NCI-H2029 treated with DMSO at 0.1 percent for 48 hours (cell line): ENCODE measurements at regions not wholly inside any gene's neighbourhood (a gene's known extent, or its start where the extent isn't known, plus 50 kb on each side); places are given as distances from the start of the nearest gene placed in this dataset.

Experiments used
- DNase-seq: peaks from one replicate; lab custom pipeline; 2025; lab: John Stamatoyannopoulos, UW

DNA sequence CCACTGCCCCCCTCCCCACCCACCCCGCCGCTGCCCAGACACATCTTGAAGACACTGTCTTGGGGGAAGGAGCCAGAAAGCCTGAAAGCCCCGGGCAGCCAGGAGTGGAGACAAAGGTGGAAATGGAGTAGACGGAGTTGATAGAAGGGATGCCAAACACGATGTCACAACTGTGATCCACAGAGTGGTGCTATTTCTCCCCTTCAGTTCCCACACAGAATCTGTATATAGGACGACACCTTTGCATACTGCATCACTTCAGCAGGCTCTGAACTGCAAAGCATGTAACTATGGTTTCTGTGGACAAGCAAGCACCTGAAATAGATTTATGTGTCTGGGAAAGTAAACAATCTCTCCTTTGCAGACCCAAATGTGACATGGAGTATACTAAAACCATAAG is 56.4 kb upstream of the F13A1 start:
- no peak for DNase-seq

DNA sequence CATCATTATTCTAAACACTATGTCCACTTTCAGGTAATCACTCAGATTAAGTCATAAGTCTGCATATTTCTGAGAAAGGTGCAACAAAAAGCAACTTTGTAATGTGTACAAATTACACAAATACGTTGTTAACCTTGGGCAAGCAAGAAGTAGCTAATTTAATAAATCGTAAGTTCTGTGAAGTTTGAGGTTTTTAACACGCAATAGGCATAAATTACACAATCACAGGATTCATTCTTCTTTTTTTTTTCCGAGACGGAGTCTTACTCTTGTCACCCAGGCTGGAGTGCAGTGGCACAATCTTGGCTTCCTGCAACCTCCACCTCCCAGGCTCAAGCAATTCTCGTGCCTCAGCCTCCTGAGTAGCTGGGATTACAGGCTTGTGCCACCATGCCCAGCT is 57.2 kb upstream of the F13A1 start:
- DNase-seq, result no peak

DNA sequence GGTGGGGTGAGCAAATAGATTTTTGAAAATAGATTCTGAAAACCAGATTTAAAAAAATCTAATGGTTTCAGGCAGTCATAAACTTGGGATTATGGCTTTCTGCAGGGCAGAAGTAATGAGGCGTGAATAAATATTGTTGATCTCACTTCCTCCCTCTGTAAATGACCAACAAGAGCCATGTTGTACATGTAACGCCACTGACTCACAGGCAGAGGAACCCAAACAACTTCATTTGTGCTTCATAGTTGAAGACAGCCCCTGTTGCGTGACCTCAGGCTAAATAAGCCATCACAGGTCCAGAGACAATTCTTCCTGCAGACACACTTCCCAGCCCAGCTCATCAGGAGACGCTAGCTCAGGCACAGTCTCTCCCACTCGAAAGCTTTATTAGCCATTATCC is 59.1 kb upstream of the F13A1 start:
- DNase-seq, result no peak

DNA sequence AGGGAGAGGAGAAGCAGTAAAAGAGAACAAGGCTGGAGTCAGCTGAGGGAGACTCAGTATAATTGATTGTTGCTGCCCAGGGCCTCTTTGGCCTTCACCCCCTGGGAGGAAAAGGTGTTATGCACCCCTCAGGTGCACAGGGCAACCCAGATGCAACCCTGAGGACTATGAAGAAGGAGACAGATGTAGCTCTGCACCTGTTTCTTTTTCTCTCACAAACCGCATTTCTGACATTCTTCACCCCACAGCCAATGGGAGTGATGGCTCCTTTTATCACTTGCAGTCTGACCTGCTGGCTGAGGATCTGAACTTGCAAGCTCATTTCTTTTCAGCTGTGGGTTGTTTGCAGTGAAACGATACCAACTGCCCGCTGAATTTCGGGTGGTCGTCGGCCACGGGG is 64.1 kb upstream of the F13A1 start:
- no peak for DNase-seq

DNA sequence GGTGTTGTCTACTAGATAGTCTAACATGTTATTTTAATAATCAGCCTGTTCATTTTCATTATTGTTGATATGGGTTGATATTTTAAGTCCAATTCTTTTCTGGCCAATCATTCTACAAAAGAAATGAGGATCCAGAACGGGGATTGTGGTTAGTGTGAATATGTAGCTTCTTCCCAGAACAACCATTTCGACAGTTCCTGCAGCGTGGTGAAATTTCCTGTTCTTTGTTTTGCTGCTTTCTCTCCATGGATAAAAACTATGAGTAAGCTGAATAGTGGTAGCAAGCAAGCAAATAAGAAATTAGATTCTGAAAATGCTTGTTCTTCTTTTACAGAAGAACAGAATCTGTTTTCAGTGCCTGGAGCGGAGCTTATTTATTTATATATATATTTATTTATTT is 65.5 kb upstream of the F13A1 start:
- DNase-seq, result no peak

DNA sequence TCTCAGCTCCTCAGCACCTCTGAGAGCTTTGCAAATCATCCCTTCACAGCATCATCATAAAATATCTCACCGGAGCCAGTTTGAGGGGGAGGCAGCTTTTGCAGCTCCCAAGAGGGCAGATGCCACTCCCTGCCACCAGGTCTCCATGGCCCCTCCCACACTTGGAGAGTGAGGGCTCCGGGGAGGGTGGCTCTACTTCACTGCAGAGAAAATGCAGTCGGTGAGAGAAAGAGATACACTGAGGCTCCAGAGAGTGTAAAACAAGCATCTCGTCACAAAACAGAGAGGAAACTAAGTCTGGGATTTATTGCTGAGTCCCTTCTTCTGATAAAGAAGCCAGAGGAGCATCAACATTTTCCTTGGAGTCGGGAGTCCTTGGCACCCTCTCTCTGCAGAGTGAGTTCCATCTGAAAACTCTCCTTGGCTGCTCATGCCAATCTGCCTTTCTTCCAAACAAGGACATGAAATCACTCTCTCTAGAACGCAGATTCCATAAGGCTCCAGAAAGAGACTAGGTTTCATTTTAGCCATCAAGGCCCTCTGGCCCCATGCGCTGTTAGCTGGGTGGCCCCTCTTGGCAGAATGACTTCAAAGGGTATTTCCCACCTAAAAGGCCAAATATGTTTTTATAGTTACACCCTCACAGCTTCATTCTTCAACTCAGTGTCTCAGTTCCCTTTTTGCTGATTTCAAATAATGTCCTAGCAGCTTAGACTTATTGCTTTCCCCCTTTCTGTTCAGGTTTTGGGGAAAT is 70.6 kb upstream of the F13A1 start:
- no peak for DNase-seq

DNA sequence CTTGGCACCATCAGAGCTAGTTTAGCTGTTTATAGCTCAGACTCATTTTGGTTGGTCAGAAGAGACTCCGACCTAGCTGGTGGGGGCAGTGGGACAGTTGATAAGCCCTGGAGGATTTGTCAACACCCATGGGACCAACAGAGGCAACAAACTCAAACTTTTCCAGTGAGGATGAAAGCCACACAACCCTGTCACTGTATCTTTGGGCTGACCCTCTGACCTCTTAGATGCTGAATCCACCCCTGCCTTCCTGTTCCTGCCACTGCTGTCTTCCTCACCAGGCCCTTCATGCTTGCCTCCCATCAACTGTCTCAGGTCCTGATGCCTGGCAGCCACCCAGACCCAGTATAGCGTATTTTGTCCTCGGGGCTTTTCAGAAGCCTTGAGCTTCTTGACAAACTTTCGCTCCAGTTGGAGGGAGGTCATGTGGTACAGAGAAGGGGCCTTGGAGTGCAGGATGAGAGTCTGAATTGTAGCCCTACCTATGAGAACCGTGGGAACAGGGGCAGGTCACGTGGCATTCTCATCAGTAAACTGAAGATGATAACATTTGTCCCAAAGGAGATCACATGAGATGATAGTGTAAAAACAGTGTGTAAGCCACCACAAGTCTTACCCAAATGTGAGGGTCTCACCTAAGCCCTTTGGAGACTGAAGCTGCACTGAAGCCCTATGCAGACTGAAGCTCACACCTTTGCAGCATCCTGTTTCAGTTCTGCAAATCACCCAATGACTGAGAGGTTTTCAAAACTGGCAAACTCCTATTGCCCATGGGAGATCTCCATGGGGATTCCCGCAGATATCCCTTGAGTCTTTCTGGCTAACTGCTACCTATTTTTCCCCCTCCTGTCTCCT is 72.0 kb upstream of the F13A1 start:
- DNase-seq, result no peak

DNA sequence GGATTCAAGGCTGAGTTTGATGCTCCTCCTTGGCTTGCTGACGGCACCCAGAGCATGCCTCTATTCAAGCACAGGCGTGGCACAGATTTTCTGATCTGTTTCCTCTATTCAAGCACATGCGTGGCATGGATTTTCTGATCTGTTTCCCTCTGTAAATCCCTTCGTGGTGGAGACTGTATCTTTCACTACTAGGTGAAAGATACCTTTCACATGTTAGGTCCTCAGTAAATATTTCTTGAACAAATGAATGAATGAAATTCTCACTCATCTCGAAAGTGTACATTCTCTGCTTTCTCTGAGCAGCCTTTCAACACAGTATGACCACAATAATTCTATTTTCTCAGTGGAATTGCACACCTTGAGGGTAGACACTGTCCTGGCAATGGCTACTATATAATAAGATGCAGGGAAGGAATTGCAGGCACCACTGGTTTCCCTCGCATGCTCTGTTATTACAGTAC is 72.6 kb upstream of the F13A1 start:
- DNase-seq, result no peak

DNA sequence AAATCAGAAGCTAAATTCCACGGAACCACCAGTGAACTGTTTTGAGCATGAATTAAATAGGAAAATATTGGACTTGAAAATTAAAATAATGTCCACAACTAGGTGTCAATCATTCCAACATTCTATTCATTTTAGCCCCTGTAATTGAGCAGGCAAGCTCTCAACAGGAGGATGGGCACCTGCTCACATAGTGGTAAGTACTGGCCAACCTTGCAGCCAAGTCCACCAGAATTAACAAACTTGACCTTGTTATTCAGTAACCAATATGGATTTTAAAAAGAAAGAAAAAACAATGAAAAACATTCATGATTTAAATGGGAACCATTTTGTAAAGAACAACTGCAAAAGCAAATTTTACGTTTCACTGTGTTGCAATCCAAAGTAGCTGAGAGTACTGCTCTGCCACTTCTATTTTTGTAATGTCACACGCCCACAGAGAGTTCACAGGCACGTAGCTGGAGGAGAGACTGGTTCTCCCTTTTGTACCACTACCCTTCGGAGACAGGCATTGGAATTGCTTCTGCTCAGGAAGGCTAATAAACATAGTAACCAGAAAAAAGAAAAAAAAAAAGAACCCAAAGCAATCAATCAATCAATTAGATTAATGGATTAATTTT is 75.2 kb upstream of the F13A1 start:
- DNase-seq, result no peak

DNA sequence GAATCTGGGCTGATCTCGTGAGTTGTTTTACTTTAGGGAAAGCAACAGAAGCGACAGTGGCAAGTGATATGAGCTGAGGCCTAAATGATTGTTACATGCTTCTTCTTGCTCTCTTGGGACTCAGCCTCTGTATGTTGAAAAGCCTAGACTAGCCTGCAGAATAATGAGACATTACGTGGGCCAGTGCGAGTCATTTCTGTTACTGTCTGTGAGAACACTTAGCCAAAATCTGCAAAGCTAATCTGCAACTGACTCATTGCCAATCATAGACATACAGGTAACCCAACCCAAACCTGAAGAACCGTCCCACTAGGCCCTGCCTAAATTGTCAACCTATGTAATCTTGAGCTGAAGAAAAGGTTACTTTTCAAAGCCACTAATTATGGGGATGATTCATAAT is 77.4 kb upstream of the F13A1 start:
- DNase-seq, result no peak

DNA sequence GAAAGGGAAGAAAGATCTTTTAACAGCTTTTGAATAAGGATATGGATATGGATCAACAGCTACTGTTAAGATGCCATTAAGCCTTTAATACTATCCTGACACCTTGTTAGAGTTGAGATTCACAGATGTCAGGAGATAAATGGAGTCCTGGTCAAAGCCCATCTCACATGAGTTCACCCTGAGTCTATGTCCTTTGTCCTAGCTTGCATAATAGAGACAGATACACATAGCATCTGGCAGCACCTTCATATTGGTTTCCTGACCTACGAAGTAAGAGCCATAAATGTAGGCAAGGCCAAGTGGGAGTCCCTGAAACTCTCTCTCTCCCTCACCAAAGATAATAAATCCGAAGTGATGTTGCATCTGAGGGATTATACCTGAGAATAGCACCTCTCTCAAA is 79.1 kb upstream of the F13A1 start:
- DNase-seq, result no peak

DNA sequence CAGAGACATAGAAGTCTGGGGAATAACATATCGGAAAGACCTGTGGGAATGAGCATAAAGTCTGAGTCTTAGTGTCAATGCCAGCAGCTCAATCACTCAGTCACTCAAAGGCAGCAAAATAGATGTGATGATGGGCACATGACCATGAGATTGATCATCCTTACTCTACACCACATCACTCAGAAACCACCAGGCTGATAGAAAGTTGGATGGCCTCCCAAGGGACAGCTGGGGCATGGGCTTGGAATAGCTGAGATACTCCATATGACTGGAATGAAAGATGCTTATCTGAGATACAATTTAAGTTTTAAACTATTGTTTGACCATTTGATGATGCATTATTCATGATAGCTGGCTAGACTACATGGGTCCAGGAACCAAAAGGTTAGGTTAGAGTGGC is 80.9 kb upstream of the F13A1 start:
- DNase-seq, result no peak

DNA sequence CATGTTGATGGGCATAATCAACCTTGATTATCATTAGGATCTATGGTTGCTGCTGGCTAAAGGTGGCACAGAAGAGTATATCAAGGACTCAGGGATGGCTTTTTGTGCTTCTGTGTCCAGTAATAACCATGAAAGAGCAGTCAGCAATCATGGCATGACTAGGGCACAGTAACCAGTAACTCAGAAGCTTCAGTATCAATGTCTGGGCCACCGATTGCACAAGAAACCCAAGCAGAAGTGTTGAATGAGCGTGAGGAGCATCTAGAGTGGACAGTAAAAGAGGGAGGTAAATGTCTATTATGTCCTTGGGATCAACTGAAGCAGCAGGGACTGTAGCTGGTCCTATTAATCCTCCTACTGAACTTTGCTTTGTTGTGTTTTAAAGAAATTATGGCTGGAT is 81.5 kb upstream of the F13A1 start:
- no peak for DNase-seq

DNA sequence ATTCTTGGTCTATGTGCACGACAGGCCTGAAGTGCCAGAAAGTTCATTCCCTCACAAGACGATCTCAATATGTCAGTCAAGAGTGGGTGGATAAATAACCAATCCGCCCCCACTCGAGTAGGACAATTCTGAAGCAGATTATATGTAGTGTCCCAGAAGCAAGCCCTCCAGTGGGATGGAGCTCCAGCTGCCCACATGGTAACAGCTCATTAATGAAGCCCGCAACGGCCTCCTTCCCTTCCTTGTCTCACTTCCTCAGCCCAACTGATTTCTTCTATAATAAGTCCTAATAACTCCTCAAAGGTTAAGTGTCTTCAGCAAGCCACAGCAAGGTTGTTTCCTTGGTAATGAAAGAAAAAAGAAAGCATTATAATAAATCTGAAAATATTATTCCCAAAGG is 82.1 kb upstream of the F13A1 start:
- no peak for DNase-seq

DNA sequence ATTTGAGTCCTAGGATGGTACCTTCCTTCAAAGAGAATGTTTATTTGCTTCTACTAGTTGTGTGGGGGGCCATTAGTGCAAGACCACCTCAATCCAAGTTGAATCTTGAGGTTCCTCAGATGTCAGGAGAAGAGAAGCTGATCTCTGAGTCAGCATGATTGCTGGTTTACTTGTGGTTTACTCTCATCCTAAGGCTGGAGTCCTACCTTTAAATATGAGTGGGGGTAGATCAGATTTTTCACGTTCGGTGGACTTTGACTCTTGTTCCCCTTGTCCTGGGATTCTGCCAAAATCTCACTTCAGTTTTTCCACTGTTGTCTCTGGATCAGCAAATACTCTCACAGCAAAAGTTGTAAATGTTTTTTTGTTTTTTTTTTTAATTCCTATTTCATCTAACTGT is 84.6 kb upstream of the F13A1 start:
- DNase-seq, result no peak

DNA sequence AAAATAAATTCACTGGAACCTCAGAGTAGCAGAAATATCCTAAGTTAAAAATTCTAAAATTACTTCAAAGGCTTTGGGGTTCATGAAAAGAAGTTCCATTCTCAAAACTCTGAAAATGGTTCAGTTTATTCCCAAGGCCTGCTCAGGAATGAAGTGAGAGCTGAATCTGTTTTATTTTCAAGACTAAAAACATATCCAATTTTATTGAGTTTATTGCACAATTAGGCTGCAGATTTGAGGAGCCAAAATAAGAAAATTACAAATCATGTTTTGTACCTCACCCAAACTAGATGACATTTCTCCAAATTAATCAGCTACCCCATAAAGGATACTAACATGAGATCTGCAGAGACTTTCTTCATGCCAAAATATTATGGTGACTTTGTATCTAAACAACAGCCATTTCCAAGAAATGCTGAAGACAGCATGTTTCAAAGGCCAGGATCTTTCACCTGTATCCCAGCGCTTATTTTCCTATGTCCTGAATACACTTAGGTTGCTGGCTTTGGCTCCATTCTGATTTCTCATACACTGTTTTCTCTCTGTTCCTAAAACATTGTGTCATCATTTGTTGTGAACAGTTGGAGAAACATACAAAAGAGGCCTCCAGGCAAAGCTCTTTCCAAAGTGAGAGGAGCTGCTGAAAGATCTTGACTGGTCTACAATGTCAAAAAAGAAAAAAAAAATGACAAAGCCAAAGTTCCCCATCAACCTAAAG is 85.7 kb upstream of the F13A1 start:
- DNase-seq, result no peak

DNA sequence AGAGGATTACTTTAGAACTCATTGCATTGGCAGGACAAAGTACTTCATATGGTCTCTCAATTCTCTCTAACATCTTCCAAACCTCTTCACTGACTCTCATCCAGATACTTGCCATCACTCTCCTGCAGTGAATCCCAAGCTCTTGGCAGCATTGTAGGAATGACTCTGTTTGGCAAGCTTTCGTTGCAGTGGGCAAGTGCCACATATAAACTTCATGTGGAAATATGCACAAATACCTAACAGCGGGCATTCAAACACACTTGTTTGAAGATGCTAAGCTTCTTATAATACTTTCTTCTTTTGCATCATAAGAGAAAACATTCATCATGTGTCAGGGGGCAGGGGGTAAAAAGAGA is 86.2 kb upstream of the F13A1 start:
- no peak for DNase-seq

DNA sequence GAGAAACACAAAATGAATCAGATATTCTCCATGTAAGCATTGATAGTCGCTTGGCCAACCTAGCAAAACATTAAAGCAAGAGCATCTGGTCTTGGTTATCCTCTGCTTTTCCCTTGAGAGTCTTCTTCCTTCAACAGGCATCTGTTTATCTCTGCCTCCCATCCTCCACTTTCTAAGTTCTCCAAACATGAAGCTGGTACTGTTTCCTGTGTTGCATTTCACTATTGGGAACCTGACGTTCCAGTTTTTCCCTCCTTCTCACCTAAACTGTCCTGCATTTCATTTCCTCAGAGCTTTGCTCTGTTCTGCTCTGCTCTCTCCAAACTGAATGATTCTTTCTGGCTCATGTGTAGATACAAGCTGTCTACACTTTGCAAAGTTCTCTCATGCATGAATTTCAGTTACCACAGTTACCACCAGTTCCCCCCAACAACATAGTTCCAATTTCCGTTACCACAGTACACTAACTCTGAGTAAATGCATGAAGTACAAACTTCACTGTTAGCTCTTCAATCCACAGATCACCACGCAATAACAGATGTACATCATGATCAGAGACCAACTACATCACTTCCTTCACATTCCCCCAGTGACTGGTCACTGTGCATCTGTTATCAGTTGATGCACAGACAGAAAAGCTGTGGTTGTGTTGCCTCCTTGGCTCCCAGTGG is 86.7 kb upstream of the F13A1 start:
- no peak for DNase-seq

DNA sequence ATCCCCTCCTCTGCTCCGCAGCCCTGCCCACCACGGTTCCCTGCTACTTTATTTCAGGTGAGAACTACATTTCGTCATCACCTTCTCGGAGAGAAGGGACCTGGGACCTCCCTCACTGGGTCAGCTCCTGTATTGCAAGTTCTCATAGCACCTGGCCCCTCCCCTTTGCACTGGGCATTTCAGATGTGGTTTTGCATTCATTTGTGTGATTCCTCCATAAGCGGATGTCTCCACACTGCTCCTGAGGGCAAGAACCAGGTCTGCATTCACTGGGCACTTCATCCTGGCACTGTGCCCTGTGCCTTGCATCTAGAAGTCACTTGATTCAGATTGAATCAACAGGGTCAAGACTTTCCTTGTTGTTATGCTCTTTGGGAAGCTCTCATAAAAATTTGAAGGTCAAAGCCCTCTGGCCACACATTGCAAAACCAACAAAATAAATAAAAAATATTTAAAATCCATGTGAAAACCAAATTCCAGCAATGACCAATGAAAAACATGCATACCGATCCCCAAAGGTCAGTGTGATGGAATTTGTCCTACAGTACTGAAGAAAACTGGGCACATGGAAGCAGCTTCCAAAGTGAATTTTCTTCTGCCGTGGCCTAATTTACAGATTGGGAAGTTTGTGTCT is 89.1 kb upstream of the F13A1 start:
- no peak for DNase-seq

DNA sequence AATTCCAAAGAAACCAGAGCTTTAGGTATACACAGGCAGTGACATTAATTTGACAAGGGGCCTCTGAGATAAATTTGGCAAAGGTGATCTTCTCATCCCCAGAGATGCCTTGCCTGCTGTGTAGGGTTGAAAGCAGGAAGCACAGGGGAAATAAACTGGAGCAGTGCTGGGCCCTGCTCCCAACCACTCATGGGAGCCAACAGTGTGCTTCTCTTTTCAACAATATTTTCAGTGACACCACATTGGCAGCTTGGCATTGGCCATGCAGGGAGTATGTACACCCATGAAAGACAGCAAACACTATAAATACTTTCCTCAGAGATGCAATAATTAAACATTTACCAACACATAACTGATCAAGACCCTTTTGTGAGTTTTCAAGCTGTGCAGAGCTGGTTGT is 90.7 kb upstream of the F13A1 start:
- no peak for DNase-seq

DNA sequence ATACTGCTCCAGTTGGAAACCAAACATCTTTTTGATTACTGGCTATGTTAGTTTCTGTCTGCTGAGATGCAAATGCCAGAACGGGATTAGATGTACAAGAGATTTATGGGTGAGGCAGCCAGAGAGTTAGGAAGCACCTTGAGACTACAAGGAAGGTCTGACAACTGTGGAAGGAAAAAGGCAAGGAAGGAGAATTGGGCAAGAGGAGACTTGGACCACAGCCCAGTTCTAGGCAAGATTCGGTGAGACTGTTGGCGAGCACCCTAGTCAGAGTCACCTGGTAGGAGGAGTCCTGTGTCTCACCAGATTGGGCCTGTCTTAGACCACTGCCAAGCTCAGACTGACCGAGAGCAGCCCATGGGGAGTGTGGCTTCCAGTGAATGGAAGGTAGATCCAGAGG is 91.8 kb upstream of the F13A1 start:
- no peak for DNase-seq

DNA sequence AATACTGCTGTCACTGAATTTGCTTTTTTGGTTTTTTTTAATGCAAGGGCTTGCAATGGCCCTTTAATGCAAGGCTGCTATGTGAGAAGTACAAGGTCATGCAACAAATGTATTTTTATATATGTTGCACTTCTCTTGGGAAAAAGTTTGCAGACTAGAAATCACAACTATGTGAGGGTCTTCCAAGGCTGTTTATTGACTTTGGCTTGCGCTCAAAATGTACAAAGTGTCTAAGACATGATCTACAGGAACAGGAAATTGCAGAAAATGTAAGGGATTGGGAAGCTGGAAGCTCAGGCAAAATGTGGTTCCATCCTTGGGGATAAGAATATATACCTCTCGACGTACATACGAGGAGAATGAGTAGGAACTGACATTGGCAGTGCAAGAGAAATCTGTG is 92.2 kb upstream of the F13A1 start:
- DNase-seq, result no peak
